ENCODE measurements at regions not wholly inside any gene's neighbourhood (a gene's known extent, or its start where the extent isn't known, plus 50 kb on each side); places are given as distances from the start of the nearest gene placed in this dataset.

DNA sequence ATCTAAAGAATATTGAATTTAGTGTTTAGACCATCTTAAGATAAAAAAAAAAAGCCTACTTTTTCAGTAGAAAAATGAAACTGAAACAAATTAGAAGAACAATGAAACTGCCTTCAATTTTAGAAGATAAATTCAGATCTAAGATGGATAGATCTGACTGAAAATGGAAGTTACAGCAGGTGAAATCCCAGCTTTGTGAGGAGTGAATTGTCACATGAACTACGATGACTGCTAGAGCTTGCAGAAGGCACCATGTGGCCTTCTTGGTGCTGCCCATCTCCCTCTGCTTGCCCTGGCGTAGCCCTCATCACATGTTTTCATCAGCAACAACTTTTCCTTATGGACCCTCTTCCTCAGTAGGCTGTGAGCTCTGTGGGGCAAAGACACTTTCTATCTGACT lies 51.4 kb upstream of the EMCN start:
- H3K4me3 ChIP-seq (ENCODE audit: low read length) = no peak overlapping the region
- TF ChIP-seq, protein P1, sequence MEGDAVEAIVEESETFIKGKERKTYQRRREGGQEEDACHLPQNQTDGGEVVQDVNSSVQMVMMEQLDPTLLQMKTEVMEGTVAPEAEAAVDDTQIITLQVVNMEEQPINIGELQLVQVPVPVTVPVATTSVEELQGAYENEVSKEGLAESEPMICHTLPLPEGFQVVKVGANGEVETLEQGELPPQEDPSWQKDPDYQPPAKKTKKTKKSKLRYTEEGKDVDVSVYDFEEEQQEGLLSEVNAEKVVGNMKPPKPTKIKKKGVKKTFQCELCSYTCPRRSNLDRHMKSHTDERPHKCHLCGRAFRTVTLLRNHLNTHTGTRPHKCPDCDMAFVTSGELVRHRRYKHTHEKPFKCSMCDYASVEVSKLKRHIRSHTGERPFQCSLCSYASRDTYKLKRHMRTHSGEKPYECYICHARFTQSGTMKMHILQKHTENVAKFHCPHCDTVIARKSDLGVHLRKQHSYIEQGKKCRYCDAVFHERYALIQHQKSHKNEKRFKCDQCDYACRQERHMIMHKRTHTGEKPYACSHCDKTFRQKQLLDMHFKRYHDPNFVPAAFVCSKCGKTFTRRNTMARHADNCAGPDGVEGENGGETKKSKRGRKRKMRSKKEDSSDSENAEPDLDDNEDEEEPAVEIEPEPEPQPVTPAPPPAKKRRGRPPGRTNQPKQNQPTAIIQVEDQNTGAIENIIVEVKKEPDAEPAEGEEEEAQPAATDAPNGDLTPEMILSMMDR (conservative IDR thresholded peaks at IDR 0.05; ENCODE audit: low read length) = no peak
- no peak for DNase-seq (ENCODE audit: low read depth)
